ENCODE measurements at regions not wholly inside any gene's neighbourhood (a gene's known extent, or its start where the extent isn't known, plus 50 kb on each side); places are given as distances from the start of the nearest gene placed in this dataset.

DNA sequence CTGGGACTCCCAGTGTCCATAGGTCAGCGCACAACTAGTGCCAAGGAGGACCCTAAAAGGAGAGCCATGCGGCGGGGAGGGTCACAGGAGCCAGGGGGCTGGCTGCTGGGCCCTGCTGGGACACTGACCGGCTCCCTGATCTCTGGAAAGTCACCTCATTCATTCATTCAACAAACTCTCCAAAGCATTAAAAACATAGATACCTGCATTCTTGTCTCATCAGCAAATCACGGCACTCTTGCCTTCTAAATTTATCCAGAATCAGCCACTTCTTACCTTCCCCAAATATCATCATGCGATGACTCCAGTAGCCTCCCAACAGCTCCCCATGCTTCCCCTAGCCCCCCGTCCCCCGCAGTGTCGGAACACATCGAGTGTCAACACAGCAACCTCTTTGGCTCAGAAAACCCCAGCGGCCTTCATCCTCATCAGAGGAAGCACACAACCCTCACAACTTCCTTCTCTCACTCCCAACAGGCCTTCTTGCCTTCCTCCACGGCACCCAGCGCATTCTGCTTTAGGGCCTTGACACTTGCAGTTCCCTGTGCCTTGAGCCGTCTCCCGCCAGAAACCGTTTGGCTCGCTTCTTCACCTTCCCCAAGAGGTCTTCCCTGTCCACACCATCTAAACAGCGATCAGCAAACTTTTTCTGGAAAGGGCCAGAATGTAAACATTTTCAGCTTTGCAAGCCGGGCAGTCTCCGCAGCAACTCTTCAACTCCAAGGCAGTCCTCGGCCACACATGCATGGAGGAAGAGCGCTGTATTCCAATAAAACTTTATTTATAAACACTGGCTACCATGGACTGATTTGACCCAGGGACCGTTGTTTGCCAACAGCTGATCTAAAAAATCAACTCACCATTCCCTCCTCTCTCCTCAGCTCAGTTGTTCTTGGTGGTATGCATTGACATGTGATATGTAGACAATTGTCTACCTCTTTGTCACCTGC, 119.5 kb upstream of the TNRC6C start:
- TF ChIP-seq, protein P1, sequence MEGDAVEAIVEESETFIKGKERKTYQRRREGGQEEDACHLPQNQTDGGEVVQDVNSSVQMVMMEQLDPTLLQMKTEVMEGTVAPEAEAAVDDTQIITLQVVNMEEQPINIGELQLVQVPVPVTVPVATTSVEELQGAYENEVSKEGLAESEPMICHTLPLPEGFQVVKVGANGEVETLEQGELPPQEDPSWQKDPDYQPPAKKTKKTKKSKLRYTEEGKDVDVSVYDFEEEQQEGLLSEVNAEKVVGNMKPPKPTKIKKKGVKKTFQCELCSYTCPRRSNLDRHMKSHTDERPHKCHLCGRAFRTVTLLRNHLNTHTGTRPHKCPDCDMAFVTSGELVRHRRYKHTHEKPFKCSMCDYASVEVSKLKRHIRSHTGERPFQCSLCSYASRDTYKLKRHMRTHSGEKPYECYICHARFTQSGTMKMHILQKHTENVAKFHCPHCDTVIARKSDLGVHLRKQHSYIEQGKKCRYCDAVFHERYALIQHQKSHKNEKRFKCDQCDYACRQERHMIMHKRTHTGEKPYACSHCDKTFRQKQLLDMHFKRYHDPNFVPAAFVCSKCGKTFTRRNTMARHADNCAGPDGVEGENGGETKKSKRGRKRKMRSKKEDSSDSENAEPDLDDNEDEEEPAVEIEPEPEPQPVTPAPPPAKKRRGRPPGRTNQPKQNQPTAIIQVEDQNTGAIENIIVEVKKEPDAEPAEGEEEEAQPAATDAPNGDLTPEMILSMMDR (conservative IDR thresholded peaks at IDR 0.05) = no peak
- TF ChIP-seq ZFX (IDR thresholded peaks at IDR 0.05) = no peak

Measured in C4-2B (cell line).